ENCODE measurements at regions not wholly inside any gene's neighbourhood (a gene's known extent, or its start where the extent isn't known, plus 50 kb on each side); places are given as distances from the start of the nearest gene placed in this dataset.
"Not testable (repeated sequence)": the region's sequence is repeated elsewhere in the genome, so short reads cannot be mapped to it uniquely, and the experiment has no call there.

DNA sequence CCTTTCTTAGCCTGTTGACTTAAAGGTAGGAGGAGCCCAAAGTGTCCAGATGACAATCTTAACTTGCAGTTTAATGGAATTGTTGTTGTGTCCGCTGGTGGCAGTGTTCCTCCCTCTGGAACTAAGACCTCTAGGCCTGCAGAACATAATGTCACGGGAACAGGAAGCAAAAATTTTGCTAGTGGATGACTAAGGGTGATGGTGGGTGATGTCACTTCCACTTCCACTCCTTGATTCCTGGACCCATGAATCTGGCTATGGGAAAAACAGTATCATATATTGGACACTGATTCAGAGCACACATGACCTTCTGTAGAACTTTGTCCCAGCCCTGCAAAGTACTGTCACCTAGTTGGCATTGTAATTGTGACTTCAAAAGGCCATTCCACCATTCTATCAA lies 263.9 kb upstream of the TECRL start:
- H3K27me3 ChIP-seq (ENCODE audit: control insufficient read depth, insufficient read depth, low read length); H3K27ac ChIP-seq (ENCODE audit: insufficient read depth, low read length); BruUV-seq (replicated peaks); H4K91ac ChIP-seq (ENCODE audit: insufficient read depth, low read depth, low read length); H2AK9ac ChIP-seq (replicated peaks; ENCODE audit: low read depth, low read length, poor library complexity); dilution Hi-C loops (cut with HindIII; ENCODE audit: low sequenced_read_pairs, unreplicated experiment); H3K36me3 ChIP-seq (ENCODE audit: control insufficient read depth, insufficient read depth, low read length); H2BK120ac ChIP-seq (ENCODE audit: low read depth, low read length); H3K79me1 ChIP-seq (ENCODE audit: low read depth in 1 of 2, low read length in 2 of 2); CTCF ChIA-PET; H2BK5ac ChIP-seq (ENCODE audit: low read depth, low read length, poor library complexity, severe bottlenecking); H3K4me3 ChIP-seq (ENCODE audit: insufficient read depth, low read depth, low read length); intact Hi-C loops (cut with micrococcal nuclease); in situ Hi-C loops (cut with MboI; ENCODE audit: low sequenced_read_pairs); H2AFZ ChIP-seq (replicated peaks; ENCODE audit: low read length, poor library complexity); H3K23ac ChIP-seq (ENCODE audit: low read depth, low read length); H4K5ac ChIP-seq (ENCODE audit: low read depth, low read length); H2BK20ac ChIP-seq (ENCODE audit: low read depth, low read length); H3K56ac ChIP-seq (ENCODE audit: extremely low read depth, insufficient read depth, low read length); DNase-seq; H3K4ac ChIP-seq (ENCODE audit: low read depth, low read length); H3K9ac ChIP-seq (ENCODE audit: low read depth, low read length); ATAC-seq (ENCODE audit: low read depth); H3K14ac ChIP-seq (replicated peaks; ENCODE audit: low read depth, low read length); H3K9me1 ChIP-seq (ENCODE audit: insufficient read depth, low read length); H2BK15ac ChIP-seq (ENCODE audit: low read depth, low read length); H3K4me1 ChIP-seq (ENCODE audit: control insufficient read depth, insufficient read depth, low read length); POLR2A ChIA-PET (ENCODE audit: unreplicated experiment); H4K8ac ChIP-seq (ENCODE audit: low read depth in 2 of 2, low read length in 2 of 2); H3K18ac ChIP-seq (ENCODE audit: low read depth, low read length); H2AK5ac ChIP-seq (ENCODE audit: low read depth, low read length); H3K4me2 ChIP-seq (ENCODE audit: low read depth, low read length); H4K20me1 ChIP-seq (ENCODE audit: insufficient read depth, low read length): not testable (repeated sequence)
- WGBS, 2 experiments (ENCODE audit: extremely low coverage in 2 of 2, insufficient read length in 1 of 2) = no CpG with 5 or more reads among the region's 2 CpGs
- peaks cover 12% of the 10 kb centered on the region for H3K9me3 ChIP-seq (ENCODE audit: control insufficient read depth, insufficient read depth, low read length)

Data from IMR-90 (cell line).